NCI-H2171 (cell line): ENCODE measurements at regions not wholly inside any gene's neighbourhood (a gene's known extent, or its start where the extent isn't known, plus 50 kb on each side); places are given as distances from the start of the nearest gene placed in this dataset.

Experiments
- DNase-seq: peaks from one replicate; lab custom pipeline; 2025; lab: John Stamatoyannopoulos, UW

DNA sequence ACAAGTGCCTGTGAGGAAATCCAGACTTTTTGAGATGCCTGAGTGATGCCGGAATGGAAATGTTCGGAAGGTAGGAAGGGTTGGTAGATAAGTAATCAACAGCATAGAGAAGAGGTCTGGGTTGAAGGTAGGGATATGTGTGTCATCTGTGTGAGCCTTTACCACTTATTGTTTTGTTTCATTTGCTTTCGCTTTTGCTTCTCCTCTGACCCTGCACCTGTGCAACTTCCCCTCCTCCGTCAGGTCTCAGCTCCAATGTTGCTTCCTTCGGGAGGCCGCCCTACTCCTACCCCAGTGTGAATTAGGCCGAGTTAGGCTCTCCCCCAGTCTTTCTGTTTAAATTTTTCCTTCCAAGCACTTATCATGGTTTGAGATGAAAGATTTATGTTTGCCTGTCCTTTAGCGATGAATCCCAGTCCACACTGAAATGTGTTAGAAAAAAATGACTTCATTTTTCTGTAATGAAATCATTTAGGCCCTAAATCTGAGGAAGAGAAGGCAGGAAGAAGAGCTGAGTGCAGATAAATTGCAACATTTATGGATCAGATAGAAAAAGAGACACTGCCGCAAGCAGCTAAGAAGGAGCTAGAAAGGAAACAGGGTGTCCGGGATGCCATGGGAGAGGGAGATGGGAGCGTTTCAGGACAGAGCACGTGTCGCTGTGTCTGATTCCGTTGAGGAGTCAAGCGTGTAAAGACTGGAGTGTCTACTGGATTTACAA, 139.6 kb upstream of the PELI1 start:
- DNase-seq, result no peak

DNA sequence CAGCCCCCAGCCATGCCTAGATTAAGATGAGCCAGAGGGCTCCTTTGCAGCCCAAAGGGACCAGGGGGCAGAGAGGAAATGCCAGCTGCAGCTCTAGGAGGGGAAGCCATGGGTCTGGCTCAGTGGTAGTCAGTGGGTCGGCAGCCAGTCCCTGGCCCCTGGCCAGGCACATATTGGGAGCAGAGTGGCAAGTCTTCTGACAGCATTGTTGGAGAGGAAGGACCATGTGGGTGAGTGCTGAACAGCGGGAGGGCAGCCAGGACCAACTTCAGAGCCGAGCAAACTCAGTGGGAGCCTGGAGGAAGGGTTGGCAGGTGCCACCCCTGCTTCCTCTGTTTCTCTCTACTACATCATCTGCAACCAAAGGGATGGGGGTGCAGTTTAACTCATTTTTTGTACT, 140.5 kb upstream of the PELI1 start:
- no peak for DNase-seq

GRCh38 chr2:64287202-64287740, 143.1 kb upstream of the PELI1 start:
- DNase-seq, result no peak

GRCh38 chr2:64288321-64289193, 144.3 kb upstream of the PELI1 start:
- no peak for DNase-seq

DNA sequence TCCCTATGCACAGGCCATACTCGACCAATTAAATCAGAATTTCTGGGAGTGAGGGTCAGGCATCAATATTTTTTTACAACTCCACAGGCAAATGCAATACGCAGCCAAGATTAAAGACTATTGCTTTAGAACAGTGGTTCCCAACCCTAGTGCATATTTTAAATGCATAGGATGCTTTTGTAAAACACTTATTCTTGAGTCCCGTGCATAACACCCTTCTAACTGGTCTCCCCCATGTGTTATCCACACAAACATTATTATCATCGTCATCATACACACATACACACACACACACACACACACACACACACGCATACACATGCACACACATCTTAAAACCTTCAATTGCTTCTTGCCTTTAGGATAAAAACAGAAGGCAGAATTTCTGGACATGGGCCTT, 145.0 kb upstream of the PELI1 start:
- no peak for DNase-seq

- no peak for DNase-seq
Measured at GRCh38 chr2:64289737-64290136, 145.5 kb upstream of the PELI1 start.

- DNase-seq, result no peak
Measured at GRCh38 chr2:64291181-64291580, 147.0 kb upstream of the PELI1 start.

DNA sequence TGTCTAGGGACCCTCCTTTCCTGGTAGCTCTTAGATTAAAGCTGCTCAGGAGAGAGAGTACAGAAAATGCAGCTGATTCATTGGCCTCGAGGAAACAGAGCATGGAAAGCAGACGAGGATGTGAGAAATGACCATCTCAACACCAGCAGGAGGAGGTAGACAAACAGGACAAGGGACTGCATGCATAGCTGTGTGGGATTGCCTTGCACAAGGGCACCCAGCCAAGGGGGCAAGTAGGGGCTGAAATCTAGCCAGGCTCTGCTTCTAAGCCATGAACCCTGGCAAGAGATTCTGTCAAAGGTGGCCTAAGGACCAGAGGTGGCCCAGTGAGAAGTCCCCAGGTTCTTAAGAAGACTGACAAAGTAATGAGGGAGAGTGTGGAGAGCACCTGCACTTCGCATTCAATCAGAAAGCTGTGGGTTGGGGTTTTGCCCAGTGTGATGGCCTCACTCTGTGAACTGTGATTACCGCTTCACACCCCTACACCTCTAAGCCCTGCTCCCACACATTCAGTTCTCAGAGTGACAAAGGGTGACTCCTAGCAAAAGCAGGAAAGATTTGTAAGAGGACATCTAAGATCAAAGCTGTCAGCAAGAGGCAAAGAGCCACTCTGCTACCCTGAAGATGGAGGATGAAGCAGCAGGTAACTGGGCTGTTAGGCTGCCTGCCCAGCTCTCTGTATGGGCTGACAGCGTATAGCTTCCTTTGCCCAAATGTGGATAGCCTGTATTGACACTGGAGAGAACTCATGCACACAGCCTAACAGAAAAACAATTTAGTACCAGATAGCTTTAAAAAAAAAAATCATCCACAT, 151.3 kb upstream of the PELI1 start:
- DNase-seq, result no peak

DNA sequence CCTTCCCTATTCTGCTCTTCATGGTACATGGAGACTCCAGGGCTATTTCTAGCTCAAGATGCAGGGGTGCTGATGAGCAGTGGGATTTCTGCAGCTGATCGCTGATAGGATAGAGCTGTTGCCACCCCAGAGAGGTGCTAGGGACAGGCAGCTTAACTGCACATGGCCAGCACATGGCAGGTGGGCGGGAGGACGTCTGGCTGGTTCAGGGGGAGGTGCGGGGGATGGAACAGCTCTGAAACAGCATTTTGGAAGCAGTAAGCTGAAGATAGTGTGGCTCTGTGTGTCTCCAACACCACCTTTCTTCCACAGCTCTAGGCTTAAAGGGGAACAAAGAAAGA, 151.9 kb upstream of the PELI1 start:
- no peak for DNase-seq

DNA sequence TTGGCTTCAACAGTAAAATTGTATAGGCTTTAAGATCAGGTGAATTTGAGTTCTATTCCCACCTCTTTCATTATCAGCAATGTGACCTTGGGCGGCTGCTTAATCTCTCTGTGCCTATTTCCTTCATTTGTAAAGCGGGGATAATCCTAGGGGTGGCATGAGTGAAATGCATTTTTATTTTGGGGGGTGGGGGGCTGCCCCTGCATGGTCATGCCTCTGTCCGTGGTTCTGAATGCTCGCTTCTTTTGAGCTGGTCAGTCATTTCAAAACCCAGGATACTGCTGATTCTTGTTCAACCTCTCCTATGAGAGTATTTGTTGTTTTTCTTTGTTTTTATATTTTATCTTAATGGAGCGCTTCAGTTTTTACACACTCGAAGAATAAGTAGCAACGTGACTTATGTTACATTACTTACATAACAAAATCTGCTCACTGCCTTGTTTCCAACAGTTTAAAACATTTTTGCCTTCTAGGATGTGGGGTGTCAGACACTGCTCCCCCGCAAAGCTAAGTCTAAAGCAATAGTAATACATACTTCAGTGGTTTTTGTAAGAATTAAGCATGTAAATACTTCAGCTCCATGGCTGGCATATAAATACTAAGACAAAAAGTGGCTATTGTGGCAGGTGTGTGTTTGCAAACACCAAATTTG, 152.6 kb upstream of the PELI1 start:
- DNase-seq, result no peak

DNA sequence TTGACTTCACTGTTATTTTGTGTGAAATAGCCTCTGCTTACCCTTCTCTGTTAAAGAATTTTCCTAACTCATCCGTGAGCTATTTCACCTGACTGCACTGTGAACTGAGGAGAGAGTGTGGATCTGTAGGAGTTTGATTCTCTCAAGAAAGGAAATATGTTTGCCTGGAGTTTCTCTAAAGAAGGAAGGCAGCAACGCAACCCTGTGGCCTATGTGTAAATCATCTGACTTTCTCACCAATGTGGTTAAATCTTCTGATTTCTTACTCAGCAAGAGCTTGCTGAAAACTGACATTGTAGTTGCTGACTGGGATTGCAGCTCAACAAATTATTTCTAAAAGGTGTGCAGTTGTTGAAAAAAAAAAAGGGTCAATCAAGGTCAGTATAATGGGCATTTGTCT, 153.9 kb upstream of the PELI1 start:
- DNase-seq, result no peak

- no peak for DNase-seq
Measured at GRCh38 chr2:64300066-64300465, 153.9 kb upstream of the LGALSL start.

DNA sequence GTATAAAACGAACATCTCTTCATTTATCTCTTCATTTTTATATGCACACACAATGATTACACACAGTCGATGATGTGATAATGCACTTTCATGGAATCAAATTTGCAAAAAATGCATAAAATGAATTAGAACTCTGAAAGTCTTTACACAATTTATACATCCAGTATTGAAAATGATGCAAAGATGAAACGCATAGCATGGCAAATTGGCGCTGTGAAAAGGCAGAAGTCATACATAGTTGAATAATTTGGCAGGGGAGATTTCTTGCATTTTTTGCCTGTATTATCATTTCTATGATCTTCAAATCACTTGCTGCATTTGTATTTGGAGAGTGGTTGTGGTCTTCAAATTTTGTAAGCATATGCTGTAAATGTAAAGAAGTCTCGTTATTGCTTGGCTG, 150.7 kb upstream of the LGALSL start:
- no peak for DNase-seq

DNA sequence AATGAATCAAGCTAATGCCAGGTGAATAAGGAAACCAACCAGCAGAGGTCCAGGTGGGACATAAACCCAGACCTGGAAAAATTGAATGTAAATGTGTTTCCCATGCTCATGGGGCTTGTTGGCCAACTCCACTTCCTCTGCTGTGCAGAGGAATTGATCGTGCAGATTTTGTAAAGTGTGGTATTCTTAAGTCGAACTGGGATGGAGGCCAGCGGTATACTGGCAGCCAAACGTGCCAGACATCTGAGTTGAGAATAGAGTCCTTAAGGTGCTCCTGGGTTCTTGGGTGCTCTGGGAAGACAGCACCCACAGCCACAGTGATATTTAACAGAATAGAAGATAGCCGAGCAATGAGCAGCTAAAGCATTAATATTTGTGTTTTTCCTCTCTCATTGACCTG, 146.5 kb upstream of the LGALSL start:
- DNase-seq, result no peak

- DNase-seq, result no peak
Measured at GRCh38 chr2:64311191-64311910, 142.6 kb upstream of the LGALSL start.

GRCh38 chr2:64311948-64312621, 141.9 kb upstream of the LGALSL start:
- peak; percentile 13 for DNase-seq

DNA sequence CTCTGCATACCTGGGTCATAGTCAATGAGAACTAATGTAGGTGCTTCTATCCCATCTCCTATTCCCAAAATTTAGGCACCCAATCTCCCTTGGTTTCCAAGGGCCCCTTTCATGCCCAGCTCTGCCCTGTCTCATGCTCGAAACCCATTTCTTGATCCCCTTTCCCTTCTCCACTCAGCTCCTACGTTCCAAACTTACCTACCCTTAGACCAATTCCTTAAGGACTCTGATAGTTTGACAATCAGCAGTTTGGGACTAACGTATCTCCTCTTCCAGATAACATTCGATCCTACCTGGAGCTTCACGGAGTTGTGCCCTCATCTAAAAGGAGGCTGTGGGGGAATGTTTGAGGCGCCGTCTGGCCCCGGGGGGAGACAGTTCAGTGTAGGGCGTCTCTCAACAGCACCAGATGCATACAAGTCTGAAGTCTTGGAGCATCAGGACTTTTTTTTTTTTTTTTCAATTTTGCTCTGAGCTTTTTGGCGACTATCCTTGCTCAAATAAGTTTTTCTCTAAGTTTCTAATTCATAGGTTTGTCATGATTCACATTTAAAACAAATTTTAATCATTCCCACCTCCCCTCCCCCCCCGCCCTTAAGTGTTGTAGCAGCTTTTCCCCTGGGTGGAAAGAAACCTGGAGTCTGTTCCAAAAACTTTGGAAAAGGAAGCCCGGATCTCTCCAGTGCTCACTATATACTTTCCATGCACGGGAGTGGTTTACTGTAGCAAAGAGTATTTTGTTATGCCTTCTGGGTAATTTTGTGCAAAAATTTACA, 141.2 kb upstream of the LGALSL start:
- no peak for DNase-seq

- no peak for DNase-seq
Measured at GRCh38 chr2:64313398-64313723, 140.6 kb upstream of the LGALSL start.

GRCh38 chr2:64315291-64315960, 138.5 kb upstream of the LGALSL start:
- DNase-seq, result no peak
